H9 (cell line): ENCODE measurements at regions not wholly inside any gene's neighbourhood (a gene's known extent, or its start where the extent isn't known, plus 50 kb on each side); places are given as distances from the start of the nearest gene placed in this dataset.

Source experiments
- DNase-seq: peaks from one replicate; pipeline ENCODE4 v3.0.0-alpha.2; 2017
- H2AFZ ChIP-seq: one replicate; pipeline ENCODE4 v1.6.1; 2013; ENCODE audit warnings: mild to moderate bottlenecking, low read length, control low read depth, moderate library complexity
- H2AK5ac ChIP-seq: 2 replicates; pipeline ENCODE4 v1.6.1; 2013; ENCODE audit warnings: low read length, control low read depth, mixed read lengths; ENCODE audit not compliant: insufficient read length
- H2BK120ac ChIP-seq: one replicate; pipeline ENCODE4 v1.6.1; 2013; ENCODE audit warnings: low read depth, mild to moderate bottlenecking, low read length, control low read depth, inconsistent platforms; ENCODE audit not compliant: poor library complexity, severe bottlenecking
- H2BK12ac ChIP-seq: 2 replicates; pipeline ENCODE4 v1.6.1; 2013; ENCODE audit warnings: low read length, control low read depth, mixed read lengths, low read depth; ENCODE audit not compliant: insufficient read length
- H2BK15ac ChIP-seq: 2 replicates; pipeline ENCODE4 v1.6.1; 2013; ENCODE audit warnings: low read depth, low read length, control low read depth
- H2BK20ac ChIP-seq: one replicate; pipeline ENCODE4 v1.6.1; 2013; ENCODE audit warnings: low read depth, mild to moderate bottlenecking, low read length, control low read depth, inconsistent platforms; ENCODE audit not compliant: poor library complexity, severe bottlenecking
- H2BK5ac ChIP-seq: 2 replicates; pipeline ENCODE4 v1.6.1; 2013; ENCODE audit warnings: low read length, control low read depth, mixed read lengths; ENCODE audit not compliant: insufficient read length
- H3K14ac ChIP-seq: 2 replicates; pipeline ENCODE4 v1.6.1; 2013; ENCODE audit warnings: low read length, control low read depth; ENCODE audit not compliant: insufficient read depth
- H3K18ac ChIP-seq: 2 replicates; pipeline ENCODE4 v1.6.1; 2013; ENCODE audit warnings: low read depth, mild to moderate bottlenecking, mixed read lengths, low read length, control low read depth; ENCODE audit not compliant: insufficient read length
- H3K23ac ChIP-seq: 2 replicates; pipeline ENCODE4 v1.6.1; 2013; ENCODE audit warnings: low read length, control low read depth, mixed read lengths, low read depth; ENCODE audit not compliant: insufficient read length
- H3K23me2 ChIP-seq: 2 replicates; pipeline ENCODE4 v1.6.1; 2013; ENCODE audit warnings: low read depth, mild to moderate bottlenecking, mixed read lengths, low read length, control low read depth; ENCODE audit not compliant: insufficient read length, poor library complexity, severe bottlenecking
- H3K27ac ChIP-seq: 2 replicates; pipeline ENCODE4 v1.5.1; 2013; ENCODE audit warnings: low read length, control low read depth, mixed read lengths, low read depth; ENCODE audit not compliant: insufficient read length
- H3K27me3 ChIP-seq: 2 replicates; pipeline ENCODE4 v1.6.1; 2013; ENCODE audit warnings: low read length, control low read depth, inconsistent platforms; ENCODE audit not compliant: insufficient read depth
- H3K4ac ChIP-seq: 2 replicates; pipeline ENCODE4 v1.6.1; 2013; ENCODE audit warnings: low read depth, mild to moderate bottlenecking, control low read depth, inconsistent platforms, low read length, moderate library complexity
- H3K4me1 ChIP-seq: 2 replicates; pipeline ENCODE4 v1.6.1; 2013; ENCODE audit warnings: low read length, control low read depth, inconsistent platforms; ENCODE audit not compliant: insufficient read depth
- H3K4me2 ChIP-seq: 2 replicates; pipeline ENCODE4 v1.6.1; 2013; ENCODE audit warnings: low read length, control low read depth, mixed read lengths; ENCODE audit not compliant: insufficient read length, insufficient read depth
- H3K56ac ChIP-seq: 2 replicates; pipeline ENCODE4 v1.6.1; 2013; ENCODE audit warnings: low read depth, mild to moderate bottlenecking, mixed read lengths, low read length, control low read depth; ENCODE audit not compliant: insufficient read length
- H3K79me1 ChIP-seq: 2 replicates; pipeline ENCODE4 v1.6.1; 2013; ENCODE audit warnings: low read depth, mild to moderate bottlenecking, moderate library complexity, low read length, control low read depth, inconsistent platforms; ENCODE audit not compliant: insufficient read depth, poor library complexity, severe bottlenecking
- H3K79me2 ChIP-seq: 2 replicates; pipeline ENCODE4 v1.6.1; 2013; ENCODE audit warnings: low read length, control low read depth, inconsistent platforms; ENCODE audit not compliant: insufficient read depth
- H3K9ac ChIP-seq: 2 replicates; pipeline ENCODE4 v1.6.1; 2013; ENCODE audit warnings: low read length, control low read depth, mixed read lengths; ENCODE audit not compliant: insufficient read length; ENCODE audit errors: extremely low read depth
- H3K9me3 ChIP-seq: one replicate; pipeline ENCODE4 v1.6.1; 2013; ENCODE audit warnings: low read depth, low read length, inconsistent platforms; ENCODE audit not compliant: control insufficient read depth
- H3T11ph ChIP-seq: one replicate; pipeline ENCODE4 v1.6.1; 2013; ENCODE audit warnings: mild to moderate bottlenecking, low read length, control low read depth, inconsistent platforms
- H4K20me1 ChIP-seq: one replicate; pipeline ENCODE4 v1.6.1; 2013; ENCODE audit not compliant: control insufficient read depth, insufficient read length, insufficient read depth
- H4K5ac ChIP-seq: 2 replicates; pipeline ENCODE4 v1.6.1; 2013; ENCODE audit warnings: low read depth, mild to moderate bottlenecking, mixed read lengths, low read length, control low read depth; ENCODE audit not compliant: insufficient read length
- H4K8ac ChIP-seq: replicated peaks from 2 replicates; pipeline ENCODE4 v1.6.1; 2013; ENCODE audit warnings: low read length, control low read depth, mixed read lengths, low read depth; ENCODE audit not compliant: insufficient read length
- H4K91ac ChIP-seq: 2 replicates; pipeline ENCODE4 v1.6.1; 2013; ENCODE audit warnings: low read depth, mild to moderate bottlenecking, moderate library complexity, mixed read lengths, low read length, control low read depth; ENCODE audit not compliant: insufficient read length
- H3K27ac Mint-ChIP-seq, 3 experiments: 2 replicates in 2 of 3; 3 replicates in 1 of 3; pipeline ENCODE4 v1.8.0; 2020 to 2021; ENCODE audit warnings: mixed read lengths in 3 of 3, mild to moderate bottlenecking in 1 of 3, moderate library complexity in 1 of 3
- H3K27me3 Mint-ChIP-seq: 2 replicates; pipeline ENCODE4 v1.8.0; 2021; ENCODE audit warnings: low read depth, mild to moderate bottlenecking, moderate library complexity, mixed read lengths
- H3K36me3 Mint-ChIP-seq, 3 experiments: 2 replicates in 2 of 3; 3 replicates in 1 of 3; pipeline ENCODE4 v1.8.0; 2020 to 2021; ENCODE audit warnings: low read depth in 3 of 3, mixed read lengths in 3 of 3; ENCODE audit not compliant: insufficient read depth in 1 of 3
- H3K4me1 Mint-ChIP-seq, 2 experiments: 2 replicates each; pipeline ENCODE4 v1.8.0; 2020; ENCODE audit warnings: mixed read lengths in 2 of 2
- H3K4me3 Mint-ChIP-seq, 2 experiments: 2 replicates in 1 of 2; 3 replicates in 1 of 2; pipeline ENCODE4 v1.8.0; 2020 to 2021; ENCODE audit warnings: mild to moderate bottlenecking in 2 of 2, mixed read lengths in 2 of 2, moderate library complexity in 1 of 2
- H3K9me3 Mint-ChIP-seq, 2 experiments: 2 replicates in 1 of 2; 3 replicates in 1 of 2; pipeline ENCODE4 v1.8.0; 2020; ENCODE audit warnings: mild to moderate bottlenecking in 2 of 2, mixed read lengths in 2 of 2, moderate library complexity in 1 of 2
- WGBS: extraction: QIAGEN DNeasy Blood & Tissue Kit; methylation state at CpG from one replicate; pipeline ENCODE4 v1.1.7; 2013; ENCODE audit warnings: missing lambda C conversion rate, low lambda C conversion rate, mixed read lengths; ENCODE audit not compliant: insufficient read length; ENCODE audit errors: extremely low coverage; 5-methylcytosine and 5-hydroxymethylcytosine counted together
- TF ChIP-seq, protein P1 (sequence below): fragments of 200-600 bp; sonication (generic); conservative IDR thresholded peaks from 3 replicates; pipeline ENCODE4 v1.8.0; 2021; ENCODE audit warnings: antibody characterized with exemption, mild to moderate bottlenecking

- WGBS, result no CpG with 5 or more reads among the region's 1 CpG
- Mint-ChIP-seq H3K27me3 (no peaks in the 10 kb centered on the region), H3K4me1 (no peaks in the 10 kb centered on the region), H3K9me3 (no peaks in the 10 kb centered on the region; a peak in 2 of 5 replicates), H3K27ac (no peak overlapping the region), H3K36me3 (peaks cover 2 to 4% (median 3%) of the 10 kb centered on the region in 3 experiments; a peak in 4 of 7 replicates), H3K4me3 (no peak overlapping the region)
- H3K4me1 ChIP-seq, result no peaks in the 10 kb centered on the region
- no peak overlapping the region for H2BK15ac ChIP-seq
- H3K27me3 ChIP-seq, result no peaks in the 10 kb centered on the region
- H3K18ac ChIP-seq, result no peak overlapping the region
- no peaks in the 10 kb centered on the region for H4K20me1 ChIP-seq
- TF ChIP-seq, protein P1, sequence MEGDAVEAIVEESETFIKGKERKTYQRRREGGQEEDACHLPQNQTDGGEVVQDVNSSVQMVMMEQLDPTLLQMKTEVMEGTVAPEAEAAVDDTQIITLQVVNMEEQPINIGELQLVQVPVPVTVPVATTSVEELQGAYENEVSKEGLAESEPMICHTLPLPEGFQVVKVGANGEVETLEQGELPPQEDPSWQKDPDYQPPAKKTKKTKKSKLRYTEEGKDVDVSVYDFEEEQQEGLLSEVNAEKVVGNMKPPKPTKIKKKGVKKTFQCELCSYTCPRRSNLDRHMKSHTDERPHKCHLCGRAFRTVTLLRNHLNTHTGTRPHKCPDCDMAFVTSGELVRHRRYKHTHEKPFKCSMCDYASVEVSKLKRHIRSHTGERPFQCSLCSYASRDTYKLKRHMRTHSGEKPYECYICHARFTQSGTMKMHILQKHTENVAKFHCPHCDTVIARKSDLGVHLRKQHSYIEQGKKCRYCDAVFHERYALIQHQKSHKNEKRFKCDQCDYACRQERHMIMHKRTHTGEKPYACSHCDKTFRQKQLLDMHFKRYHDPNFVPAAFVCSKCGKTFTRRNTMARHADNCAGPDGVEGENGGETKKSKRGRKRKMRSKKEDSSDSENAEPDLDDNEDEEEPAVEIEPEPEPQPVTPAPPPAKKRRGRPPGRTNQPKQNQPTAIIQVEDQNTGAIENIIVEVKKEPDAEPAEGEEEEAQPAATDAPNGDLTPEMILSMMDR, result no peak
- H3K56ac ChIP-seq, result no peak overlapping the region
- no peaks in the 10 kb centered on the region for H3K79me2 ChIP-seq
- no peak overlapping the region for H4K91ac ChIP-seq
- H2AFZ ChIP-seq, result no peak overlapping the region
- no peak overlapping the region for H3K4me2 ChIP-seq
- no peak overlapping the region for H4K8ac ChIP-seq
- no peak overlapping the region for H3K4ac ChIP-seq
- no peak overlapping the region for H2BK20ac ChIP-seq
- DNase-seq, result no peak
- H2BK5ac ChIP-seq, result no peak overlapping the region
- H3T11ph ChIP-seq, result no peak overlapping the region
- H3K14ac ChIP-seq, result no peak overlapping the region
- no peaks in the 10 kb centered on the region for H3K79me1 ChIP-seq
- no peak overlapping the region for H3K23ac ChIP-seq
- no peak overlapping the region for H4K5ac ChIP-seq
- H2AK5ac ChIP-seq, result no peak overlapping the region
- no peak overlapping the region for H3K9ac ChIP-seq
- no peak overlapping the region for H2BK120ac ChIP-seq
- no peak overlapping the region for H2BK12ac ChIP-seq
- H3K23me2 ChIP-seq, result no peaks in the 10 kb centered on the region
- H3K9me3 ChIP-seq, result no peaks in the 10 kb centered on the region
- no peak overlapping the region for H3K27ac ChIP-seq
These were observed 288.8 kb downstream of the KIF2B start for GRCh38 chr17:54111576-54111975.
